Stimulated activated CD8-positive, alpha-beta memory T cell treated with anti-CD3 and anti-CD28 coated beads, Interleukin-15, amount 100 ng/mL, for 24 hours (primary cell): ENCODE measurements at regions not wholly inside any gene's neighbourhood (a gene's known extent, or its start where the extent isn't known, plus 50 kb on each side); places are given as distances from the start of the nearest gene placed in this dataset.
"Not testable (repeated sequence)": the region's sequence is repeated elsewhere in the genome, so short reads cannot be mapped to it uniquely, and the experiment has no call there.

Experiments used
- DNase-seq: peaks from one replicate; pipeline ENCODE4 v3.0.0-alpha.2; 2020; ENCODE audit warnings: low read depth

- no peak for DNase-seq
Observed at GRCh38 chr1:173257805-173258204, 50.7 kb upstream of the TNFSF4 start.

GRCh38 chr1:173258479-173259264 is 51.5 kb upstream of the TNFSF4 start:
- no peak for DNase-seq

- not testable (repeated sequence) for DNase-seq
Observed at GRCh38 chr1:173260329-173260728, 53.2 kb upstream of the TNFSF4 start.

- no peak for DNase-seq
Observed at GRCh38 chr1:173266841-173267240, 59.7 kb upstream of the TNFSF4 start.

GRCh38 chr1:173267453-173267945 is 60.4 kb upstream of the TNFSF4 start:
- no peak for DNase-seq

GRCh38 chr1:173268261-173268660 is 61.1 kb upstream of the TNFSF4 start:
- DNase-seq: no peak

DNA sequence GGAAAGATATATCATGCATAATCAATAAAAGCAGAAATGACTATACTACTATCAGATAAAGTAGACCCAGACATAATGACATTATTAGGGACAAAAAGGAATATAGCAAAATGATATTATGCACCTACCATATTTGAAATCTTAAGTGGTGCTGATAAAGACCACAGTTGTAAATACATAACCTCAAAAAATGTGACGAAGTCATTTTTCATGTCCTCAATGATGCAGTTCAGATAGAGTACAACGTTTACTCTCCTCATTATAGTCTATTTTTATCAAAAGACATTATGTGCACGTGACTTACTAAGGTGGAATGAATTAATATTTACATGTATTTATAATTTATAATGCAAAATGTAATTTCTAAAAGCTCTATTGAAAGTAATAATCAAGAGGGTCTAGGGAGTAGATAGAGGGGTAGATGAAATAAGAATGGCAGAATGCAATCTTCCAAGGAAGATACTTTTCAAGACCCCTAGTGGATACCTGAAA is 61.7 kb upstream of the TNFSF4 start:
- no peak for DNase-seq

DNA sequence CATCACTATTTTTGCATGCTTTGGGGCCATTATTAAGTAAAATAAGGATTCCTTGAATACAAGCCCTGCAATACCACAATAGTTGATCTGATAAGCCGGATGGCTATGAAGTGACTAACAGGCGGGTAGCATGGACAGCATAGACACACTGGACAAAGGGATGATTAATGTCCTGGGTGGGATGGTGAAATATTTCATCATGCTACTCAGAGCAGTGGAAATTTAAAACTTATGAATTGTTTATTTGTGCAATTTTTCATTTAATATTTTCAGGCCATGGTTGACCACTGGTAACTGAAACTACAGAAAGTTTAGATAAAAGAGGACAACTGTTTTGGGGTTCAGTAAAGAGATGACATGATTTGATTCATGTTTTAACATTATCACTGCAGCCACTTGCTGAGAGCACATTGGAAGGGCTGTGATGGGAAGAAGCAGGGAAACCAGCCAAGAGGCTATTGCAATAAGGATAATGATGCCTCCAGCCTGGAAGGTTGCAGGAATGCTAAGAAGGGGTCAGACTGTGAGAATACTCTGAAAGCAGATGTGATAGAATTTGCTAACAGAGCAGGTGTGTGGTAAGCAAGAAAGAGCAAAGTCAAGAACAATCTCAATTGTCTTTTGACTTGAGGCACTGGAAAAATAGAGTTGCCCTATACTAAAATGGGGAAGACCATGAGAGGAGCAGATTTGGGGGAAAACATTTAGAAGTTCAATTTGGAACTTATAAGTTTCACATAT is 62.5 kb upstream of the TNFSF4 start:
- DNase-seq: no peak

- no peak for DNase-seq
Observed at GRCh38 chr1:173270243-173270642, 63.1 kb upstream of the TNFSF4 start.

DNA sequence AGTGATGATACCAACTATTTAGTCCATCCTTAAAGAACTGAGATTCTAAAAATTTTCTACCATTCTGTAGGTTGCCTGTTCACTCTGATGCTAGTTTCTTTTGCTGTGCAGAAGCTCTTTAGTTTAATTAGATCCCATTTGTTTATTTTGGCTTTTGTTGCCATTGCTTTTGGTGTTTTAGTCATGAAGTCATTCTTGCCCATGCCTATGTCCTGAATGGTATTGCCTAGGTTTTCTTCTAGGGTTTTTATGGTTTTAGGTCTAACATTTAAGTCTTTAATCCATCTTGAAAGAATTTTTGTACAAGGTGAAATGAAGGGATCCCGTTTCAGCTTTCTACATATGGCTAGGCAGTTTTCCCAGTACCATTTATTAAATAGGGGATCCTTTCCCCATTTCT is 63.9 kb upstream of the TNFSF4 start:
- not testable (repeated sequence) for DNase-seq

- no peak for DNase-seq
Observed at GRCh38 chr1:173275496-173275895, 68.4 kb upstream of the TNFSF4 start.

DNA sequence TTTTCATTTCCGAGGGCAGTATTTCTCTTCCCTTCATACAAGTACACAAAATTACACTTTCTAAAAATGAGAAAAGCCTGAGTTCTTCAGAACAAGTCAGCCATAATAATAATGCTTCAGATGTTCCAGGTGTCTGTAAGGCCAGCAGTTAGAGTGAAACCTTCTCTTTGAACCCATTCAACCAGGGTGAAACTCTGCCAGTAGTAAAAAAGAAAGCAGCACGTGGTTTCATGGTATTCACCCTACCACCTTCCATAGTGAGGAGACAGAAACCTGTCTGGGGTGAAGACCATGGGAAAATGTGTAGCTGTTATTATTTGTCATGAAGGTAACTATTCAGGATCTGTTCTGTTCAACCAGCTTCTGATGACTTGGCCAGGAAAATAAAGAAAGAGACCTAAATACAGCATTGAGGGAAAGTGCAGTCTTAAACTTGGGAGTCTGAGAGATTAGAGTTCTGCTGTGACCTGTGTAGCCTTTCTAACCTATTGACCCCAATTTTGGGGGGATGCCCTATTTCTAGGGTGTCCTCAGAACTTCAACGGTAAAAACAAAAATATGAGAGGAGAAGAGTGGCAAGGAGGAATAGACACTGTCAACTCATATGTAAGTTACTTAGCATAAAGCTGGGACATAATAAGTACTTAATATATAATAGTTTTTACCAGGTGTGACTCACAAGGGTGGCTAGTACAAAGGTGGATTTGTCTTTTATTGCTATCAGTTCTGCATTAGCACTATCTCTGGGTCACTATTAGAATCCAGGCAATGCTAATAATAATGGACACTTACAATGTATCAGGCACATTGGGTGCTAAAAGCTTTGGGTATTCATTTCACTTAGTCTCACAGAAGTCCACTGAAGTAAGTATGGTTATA is 70.0 kb upstream of the TNFSF4 start:
- DNase-seq: no peak

GRCh38 chr1:173280899-173281660 is 73.9 kb upstream of the TNFSF4 start:
- no peak for DNase-seq

- no peak for DNase-seq
Observed at GRCh38 chr1:173285048-173285447, 77.9 kb upstream of the TNFSF4 start.

GRCh38 chr1:173287785-173288184 is 80.7 kb upstream of the TNFSF4 start:
- DNase-seq: no peak

- DNase-seq: no peak
Observed at GRCh38 chr1:173293756-173294155, 86.6 kb upstream of the TNFSF4 start.

GRCh38 chr1:173294843-173295242 is 87.7 kb upstream of the TNFSF4 start:
- no peak for DNase-seq

DNA sequence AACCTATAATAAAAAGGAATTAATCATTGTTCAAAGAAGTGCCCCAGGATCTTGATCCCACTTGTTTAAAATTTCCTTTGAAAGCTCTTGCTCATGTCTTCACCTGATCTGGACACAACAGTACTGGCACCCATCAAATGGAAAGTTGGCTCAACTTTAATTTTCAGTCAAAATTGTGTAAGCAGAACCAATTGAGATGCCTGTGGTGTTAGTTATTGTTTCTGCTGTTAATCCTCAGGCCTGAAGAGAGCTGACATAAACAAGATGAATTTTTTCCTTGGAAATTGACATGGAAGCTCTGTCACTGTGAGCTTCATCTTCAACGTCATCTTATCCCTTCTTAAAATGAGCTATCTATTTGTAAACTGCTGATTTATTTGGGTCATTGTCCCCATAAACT is 88.3 kb upstream of the TNFSF4 start:
- DNase-seq: no peak

DNA sequence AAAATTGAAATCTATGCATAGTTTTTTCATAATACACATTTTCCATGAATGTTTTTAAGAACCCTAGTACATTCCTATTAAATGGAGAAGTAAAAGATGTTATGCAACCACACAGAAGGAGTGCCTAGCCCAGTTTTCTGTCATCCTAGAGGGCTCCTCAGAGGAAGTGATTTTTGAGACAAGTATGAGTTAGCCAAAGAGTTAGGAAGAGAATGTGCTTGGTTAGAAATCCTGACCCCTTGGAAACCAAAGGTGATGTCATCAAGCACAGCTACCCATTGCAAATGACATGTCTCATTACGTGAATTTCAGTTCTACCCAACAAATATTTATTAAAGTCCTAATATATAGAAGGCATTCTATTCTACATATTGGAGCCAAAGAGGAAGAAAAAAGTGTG is 88.9 kb upstream of the TNFSF4 start:
- DNase-seq: no peak

DNA sequence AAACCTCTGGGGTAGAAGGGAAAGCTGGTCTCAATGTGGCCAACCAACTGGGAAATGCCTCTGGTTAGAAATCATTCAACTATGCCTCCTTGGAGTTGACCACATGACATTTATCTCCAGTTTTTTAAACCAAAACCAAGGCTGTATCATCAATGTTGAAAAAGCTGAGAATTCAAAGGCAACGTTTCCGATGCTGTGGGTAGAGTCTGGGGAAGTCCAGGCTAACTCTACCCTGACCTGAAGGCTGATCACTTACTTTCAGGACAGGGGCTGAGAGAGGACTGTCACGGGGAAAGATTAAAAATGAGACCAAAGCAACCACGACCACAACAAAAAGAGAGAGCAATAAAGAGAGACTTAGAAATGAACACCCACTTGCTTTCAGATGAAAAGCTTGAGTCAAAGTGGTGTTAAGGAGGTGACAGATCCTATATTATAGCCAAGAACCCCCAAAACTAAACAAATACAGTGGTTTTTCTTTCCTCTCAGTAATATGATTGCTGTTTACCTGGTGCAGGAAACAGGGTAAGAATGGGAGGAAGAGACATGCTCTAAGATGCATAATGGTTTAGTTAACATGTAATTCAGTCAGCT is 90.8 kb upstream of the TNFSF4 start:
- no peak for DNase-seq
